UCSD-AML1 (cell line): ENCODE measurements at regions not wholly inside any gene's neighbourhood (a gene's known extent, or its start where the extent isn't known, plus 50 kb on each side); places are given as distances from the start of the nearest gene placed in this dataset.
"Not testable (repeated sequence)": the region's sequence is repeated elsewhere in the genome, so short reads cannot be mapped to it uniquely, and the experiment has no call there.

Experiments
- DNase-seq: peaks from one replicate; lab custom pipeline; 2025; ENCODE audit not compliant: unreplicated experiment; lab: John Stamatoyannopoulos, UW

DNA sequence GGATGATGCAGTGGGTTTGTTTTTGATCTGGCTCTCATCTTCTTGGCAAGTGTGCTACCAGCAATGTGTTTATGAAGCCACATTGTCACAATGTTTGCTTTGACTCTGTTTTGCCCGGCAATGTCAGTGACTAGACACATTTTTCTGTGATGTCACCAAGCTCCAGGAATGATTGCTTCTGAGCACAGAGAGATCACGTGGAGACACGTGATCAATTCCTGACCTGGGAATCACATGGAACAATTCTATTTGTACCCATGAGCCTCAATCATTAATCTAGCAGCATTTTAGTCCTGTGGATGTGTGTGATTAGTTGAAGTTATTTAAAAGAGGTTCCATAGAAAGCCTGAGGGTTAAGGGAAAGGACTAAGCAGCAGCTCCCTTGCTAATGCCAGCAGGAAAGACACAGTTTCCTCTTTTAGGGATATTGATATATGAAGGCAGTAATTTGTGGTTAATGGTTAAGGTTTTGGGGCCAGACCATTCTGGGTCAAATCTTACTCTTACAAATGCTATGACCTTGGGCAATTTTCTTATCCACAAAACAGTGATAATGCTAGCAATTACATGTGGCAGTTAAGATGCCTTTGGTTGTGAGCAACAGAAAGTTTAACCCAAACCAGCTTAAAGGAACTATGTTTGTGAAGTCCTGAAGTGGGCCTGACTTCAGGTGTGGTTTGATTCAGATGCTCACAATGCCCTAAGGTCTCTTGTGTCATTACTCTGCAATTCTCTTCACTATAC, 59.0 kb downstream of the FASLG start:
- DNase-seq, result no peak

- no peak for DNase-seq
Measured at GRCh38 chr1:172719066-172719627, 60.2 kb downstream of the FASLG start.

GRCh38 chr1:172719694-172720138, 60.8 kb downstream of the FASLG start:
- DNase-seq, result peak; percentile 17

DNA sequence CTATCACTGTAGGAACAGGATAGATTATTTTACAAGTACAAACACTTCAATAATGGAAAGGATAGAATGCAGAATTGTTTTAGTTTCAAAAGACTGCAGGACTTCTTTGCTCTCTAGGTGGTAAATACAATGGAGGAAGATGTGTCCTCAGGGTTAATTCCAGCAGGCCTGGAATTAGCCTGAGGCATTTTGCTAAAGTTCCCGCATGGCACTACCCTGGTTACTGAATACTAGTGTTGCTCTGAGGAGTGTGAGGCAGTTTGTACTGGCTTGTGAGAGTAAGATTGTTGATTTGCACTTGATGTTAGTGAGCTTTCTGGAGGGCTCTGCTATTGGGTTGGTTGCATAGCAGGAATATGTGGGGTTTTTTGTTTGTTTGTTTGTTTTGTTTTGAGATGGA, 61.4 kb downstream of the FASLG start:
- no peak for DNase-seq

DNA sequence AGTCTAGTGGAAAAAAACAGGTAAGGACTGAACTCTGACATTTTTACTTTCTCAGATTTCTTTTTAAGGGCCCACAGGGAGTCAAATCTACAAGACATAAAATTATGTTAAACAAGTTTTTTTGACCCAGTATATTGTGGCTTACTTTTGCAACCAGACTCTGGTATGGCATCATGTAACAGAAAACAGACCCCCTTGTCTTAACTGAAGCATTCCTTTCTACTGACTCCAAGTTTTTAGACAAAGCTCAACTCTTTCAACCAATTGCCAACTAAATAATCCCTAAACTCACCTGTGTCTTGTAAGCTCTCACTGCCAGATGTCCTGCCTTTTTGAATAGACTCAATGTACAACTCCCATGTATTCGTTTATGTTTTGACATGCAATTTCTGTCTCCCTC, 64.3 kb downstream of the FASLG start:
- DNase-seq, result no peak

GRCh38 chr1:172724232-172724631, 65.3 kb downstream of the FASLG start:
- DNase-seq, result no peak

GRCh38 chr1:172724765-172725613, 66.1 kb downstream of the FASLG start:
- peak; percentile 21 for DNase-seq

DNA sequence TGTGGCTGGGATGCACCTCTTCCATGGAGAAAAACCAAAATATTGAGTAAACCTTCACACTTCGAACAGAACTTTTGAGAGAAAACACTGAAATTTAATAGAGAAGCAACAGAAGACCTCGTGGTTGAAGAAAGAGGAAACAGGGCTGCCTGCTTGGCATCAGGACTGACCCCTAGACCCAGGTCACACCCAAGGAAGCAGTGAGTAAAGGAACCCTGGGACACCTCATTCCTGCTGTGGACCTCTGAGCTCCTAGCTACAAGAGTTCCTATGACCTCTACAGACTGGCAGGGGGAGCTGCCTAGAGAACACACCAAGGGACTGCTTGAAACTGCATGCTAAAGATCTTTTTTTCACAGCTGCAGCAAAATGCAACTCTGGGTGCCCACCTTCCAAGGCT, 67.8 kb downstream of the FASLG start:
- DNase-seq, result no peak

GRCh38 chr1:172727275-172727857, 68.5 kb downstream of the FASLG start:
- no peak for DNase-seq

- no peak for DNase-seq
Measured at GRCh38 chr1:172727956-172728603, 69.2 kb downstream of the FASLG start.

DNA sequence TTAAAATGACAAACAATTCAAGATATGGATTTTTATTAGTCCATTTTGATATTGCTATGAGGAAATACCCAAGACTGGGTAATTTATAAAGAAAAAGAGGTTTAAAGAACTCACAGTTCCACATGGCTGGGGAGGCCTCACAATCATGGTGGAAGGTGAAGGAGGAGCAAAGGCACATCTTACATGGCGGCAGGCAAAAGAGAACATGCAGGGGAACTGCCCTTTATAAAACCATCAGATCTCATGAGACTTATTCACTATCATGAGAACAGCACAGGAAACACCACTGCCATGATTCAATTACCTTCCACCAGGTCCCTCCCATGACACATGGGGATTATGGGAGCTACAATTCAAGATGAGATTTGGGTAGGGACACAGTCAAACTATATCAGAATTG, 69.8 kb downstream of the FASLG start:
- DNase-seq, result not testable (repeated sequence)

DNA sequence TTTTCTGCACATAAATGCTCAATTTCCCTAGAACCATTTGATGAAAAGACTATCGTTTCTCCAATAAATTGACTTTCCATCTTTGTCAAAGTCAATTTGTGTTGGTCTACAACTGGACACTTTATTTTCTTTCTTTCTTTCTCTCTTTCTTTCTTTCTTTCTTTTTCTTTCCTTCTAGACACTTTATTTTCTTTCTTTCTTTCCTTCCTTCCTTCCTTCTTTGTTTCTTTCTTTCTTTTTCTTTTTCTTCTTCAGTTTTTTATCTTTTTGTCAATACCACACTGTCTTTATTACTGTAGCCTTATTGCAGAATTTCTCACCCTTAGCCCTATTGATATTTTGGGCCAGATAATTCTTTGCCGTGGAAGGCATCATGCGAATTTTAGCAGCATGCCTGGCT, 73.5 kb downstream of the FASLG start:
- DNase-seq, result no peak

GRCh38 chr1:172733815-172734214, 74.9 kb downstream of the FASLG start:
- DNase-seq, result no peak

- DNase-seq, result no peak
Measured at GRCh38 chr1:172738389-172738788, 79.5 kb downstream of the FASLG start.

- no peak for DNase-seq
Measured at GRCh38 chr1:172742599-172743500, 83.9 kb downstream of the FASLG start.

- DNase-seq, result no peak
Measured at GRCh38 chr1:172745014-172745413, 86.1 kb downstream of the FASLG start.

GRCh38 chr1:172746091-172746949, 87.4 kb downstream of the FASLG start:
- DNase-seq, result peak; percentile 26

GRCh38 chr1:172748201-172748600, 89.3 kb downstream of the FASLG start:
- DNase-seq, result no peak

DNA sequence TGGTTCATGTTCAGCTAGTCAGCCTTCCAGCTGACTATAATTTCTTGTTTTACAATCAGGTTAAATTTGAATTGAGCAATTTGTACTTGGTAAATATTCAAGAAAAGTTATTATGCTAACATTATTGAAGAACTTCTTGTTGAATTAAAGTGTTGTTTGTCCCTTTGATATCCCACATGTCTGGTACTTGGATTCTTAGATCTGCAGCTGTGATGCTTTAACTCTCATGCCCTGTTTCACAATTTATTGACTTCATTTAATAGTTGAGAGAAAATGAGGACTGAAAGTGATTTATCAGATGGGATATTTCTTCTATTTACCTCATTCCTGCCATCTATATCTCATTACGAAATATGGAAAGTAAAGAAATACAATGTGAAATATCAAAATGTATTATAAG, 92.8 kb downstream of the FASLG start:
- DNase-seq, result no peak
